ENCODE measurements at regions not wholly inside any gene's neighbourhood (a gene's known extent, or its start where the extent isn't known, plus 50 kb on each side); places are given as distances from the start of the nearest gene placed in this dataset.
A peak's percentile ranks its signal among the peaks of the same experiment; 100 is the strongest.

GRCh38 chrX:13419276-13419675 lies 99.4 kb upstream of the ATXN3L start:
- ChIA-PET RAD21 (ENCODE audit: unreplicated experiment) (no interaction called here), POLR2A (no interaction called here), SMC1A (ENCODE audit: uncharacterized antibody, unreplicated experiment) (interaction anchor here (1.1 kb wide), 1 partner anchor 9 kb away, joined by 3 read pairs; no protein-coding TSS in a partner anchor), CTCF (interaction anchor here (2.0 kb wide), 1 partner anchor 473 kb away, joined by 5 read pairs; no protein-coding TSS in a partner anchor)
- DNase-seq (ENCODE audit: low read depth, low spot score), result no peak
- TF ChIP-seq DPF2 (IDR thresholded peaks at IDR 0.05), result no peak
- no peak for TF ChIP-seq NFYB (IDR thresholded peaks at IDR 0.05; ENCODE audit: insufficient read depth, low read depth, low read length)
- TF ChIP-seq PAX8 (IDR thresholded peaks at IDR 0.05), result no peak
- TF ChIP-seq ETV6 (conservative IDR thresholded peaks at IDR 0.05 in 1 of 2, IDR thresholded peaks at IDR 0.05 in 1 of 2; ENCODE audit: borderline replicate concordance in 1 of 2, low read depth in 1 of 2), result no peak
- no peak for TF ChIP-seq E2F4 (IDR thresholded peaks at IDR 0.05; ENCODE audit: low read depth, low read length)
- TF ChIP-seq YY1 (IDR thresholded peaks at IDR 0.05; ENCODE audit: low read depth, low read length), result no peak
- TF ChIP-seq ZNF384 (IDR thresholded peaks at IDR 0.05; ENCODE audit: borderline replicate concordance, low read depth, low read length), result no peak
- TF ChIP-seq SUZ12 (IDR thresholded peaks at IDR 0.05; ENCODE audit: unreplicated experiment), result no peak
- no peak for TF ChIP-seq ZNF687 (IDR thresholded peaks at IDR 0.05)
- TF ChIP-seq IRF5 (IDR thresholded peaks at IDR 0.05; ENCODE audit: borderline replicate concordance), result no peak
- 27% methylated on average over 9 of the region's 9 CpGs for WGBS (ENCODE audit: insufficient coverage, insufficient replicate concordance, low lambda C conversion rate, missing lambda C conversion rate)
- Histone ChIP-seq H2AFZ (ENCODE audit: control insufficient read depth, low read depth, low read length) (peak overlapping the region; percentile 67), H3K27me3 (replicated peaks in 1 of 2; ENCODE audit: control insufficient read depth in 2 of 2, insufficient read depth in 2 of 2, low read length in 1 of 2) (no peaks in the 10 kb centered on the region), H3K36me3 (ENCODE audit: control insufficient read depth in 2 of 2, insufficient read depth in 2 of 2, low read length in 1 of 2) (no peaks in the 10 kb centered on the region), H3K27ac (ENCODE audit: control insufficient read depth, insufficient read depth) (peak overlapping the region; percentile 11; the same call in 1 of the 2 replicates), H4K20me1 (ENCODE audit: control insufficient read depth, insufficient read depth) (no peaks in the 10 kb centered on the region), H3K9ac (ENCODE audit: control insufficient read depth, insufficient read depth, low read length) (peak overlapping the region; percentile 37), H3K4me2 (ENCODE audit: control insufficient read depth, insufficient read depth) (peak overlapping the region; percentile 57), H3K4me1 (ENCODE audit: control insufficient read depth, insufficient read depth, low read length) (peaks cover 7% of the 10 kb centered on the region; the same call in 1 of the 2 replicates), H3K9me3 (replicated peaks; ENCODE audit: control insufficient read depth, insufficient read depth, low read length) (no peaks in the 10 kb centered on the region), H3K79me2 (ENCODE audit: control insufficient read depth, insufficient read depth, low read length) (no peaks in the 10 kb centered on the region), H3K4me3 (no peak overlapping the region; the same call in 1 of the 2 replicates)
- peak; percentile 45 for ATAC-seq
- in situ Hi-C loops (cut with MboI) (no loop called here), intact Hi-C loops (cut with micrococcal nuclease; ENCODE audit: unreplicated experiment) (no loop called here)
- FAIRE-seq, result no peak
- no TSS peak for BruUV-seq (replicated peaks)
